ENCODE measurements at regions not wholly inside any gene's neighbourhood (a gene's known extent, or its start where the extent isn't known, plus 50 kb on each side); places are given as distances from the start of the nearest gene placed in this dataset.

- Histone ChIP-seq H3K4me1 (ENCODE audit: insufficient read depth, low read length) (no peaks in the 10 kb centered on the region), H3K14ac (ENCODE audit: insufficient read depth, low read length) (no peak overlapping the region), H2BK5ac (ENCODE audit: insufficient read length, low read length) (no peak overlapping the region), H2BK20ac (ENCODE audit: low read depth, low read length, poor library complexity, severe bottlenecking) (no peak overlapping the region), H3K4me2 (ENCODE audit: insufficient read depth, insufficient read length, low read length) (no peak overlapping the region), H2AFZ (ENCODE audit: low read length) (no peak overlapping the region), H3K79me2 (ENCODE audit: insufficient read depth, low read length) (no peaks in the 10 kb centered on the region), H3K27me3 (ENCODE audit: insufficient read depth, low read length) (no peaks in the 10 kb centered on the region), H3K79me1 (ENCODE audit: insufficient read depth, low read depth, low read length, poor library complexity, severe bottlenecking) (no peaks in the 10 kb centered on the region), H3K23me2 (ENCODE audit: insufficient read length, low read depth, low read length, poor library complexity, severe bottlenecking) (no peaks in the 10 kb centered on the region), H3K9ac (ENCODE audit: extremely low read depth, insufficient read length, low read length) (no peak overlapping the region), H2BK12ac (ENCODE audit: insufficient read length, low read depth, low read length) (no peak overlapping the region), H3K27ac (ENCODE audit: insufficient read length, low read depth, low read length) (no peak overlapping the region), H3K56ac (ENCODE audit: insufficient read length, low read depth, low read length) (no peak overlapping the region), H3K9me3 (ENCODE audit: control insufficient read depth, low read depth, low read length) (no peaks in the 10 kb centered on the region), H2AK5ac (ENCODE audit: insufficient read length, low read length) (no peak overlapping the region), H4K91ac (ENCODE audit: insufficient read length, low read depth, low read length) (no peak overlapping the region), H4K8ac (replicated peaks; ENCODE audit: insufficient read length, low read depth, low read length) (no peak overlapping the region), H3K4ac (ENCODE audit: low read depth, low read length) (no peak overlapping the region), H4K5ac (ENCODE audit: insufficient read length, low read depth, low read length) (no peak overlapping the region), H3K18ac (ENCODE audit: insufficient read length, low read depth, low read length) (no peak overlapping the region), H2BK15ac (ENCODE audit: low read depth, low read length) (no peak overlapping the region), H2BK120ac (ENCODE audit: low read depth, low read length, poor library complexity, severe bottlenecking) (no peak overlapping the region), H3K23ac (ENCODE audit: insufficient read length, low read depth, low read length) (no peak overlapping the region), H4K20me1 (ENCODE audit: control insufficient read depth, insufficient read depth, insufficient read length) (no peaks in the 10 kb centered on the region), H3T11ph (ENCODE audit: low read length) (no peak overlapping the region)
- Mint-ChIP-seq H3K36me3 (ENCODE audit: insufficient read depth in 1 of 3, low read depth in 3 of 3) (no peaks in the 10 kb centered on the region), H3K4me3 (no peak overlapping the region), H3K27ac (no peak overlapping the region), H3K4me1 (0 out of 4 replicates have a peak, but pooled peaks cover 0 to 3% of the 10 kb centered on the region in 2 experiments), H3K9me3 (no peaks in the 10 kb centered on the region), H3K27me3 (ENCODE audit: low read depth) (no peaks in the 10 kb centered on the region)
- no peak for DNase-seq
- WGBS (ENCODE audit: extremely low coverage, insufficient read length, low lambda C conversion rate): no CpG with 5 or more reads among the region's 2 CpGs
- TF ChIP-seq CTCF (conservative IDR thresholded peaks at IDR 0.05): no peak
Observed at GRCh38 chr9:118183576-118183975, 479.4 kb downstream of the TLR4 start.

Measured in H9 (cell line).